G401 (cell line): ENCODE measurements at regions not wholly inside any gene's neighbourhood (a gene's known extent, or its start where the extent isn't known, plus 50 kb on each side); places are given as distances from the start of the nearest gene placed in this dataset.
"Not testable (repeated sequence)": the region's sequence is repeated elsewhere in the genome, so short reads cannot be mapped to it uniquely, and the experiment has no call there.

Source experiments
- DNase-seq: peaks from one replicate; pipeline ENCODE4 v3.0.0-alpha.2; 2015; ENCODE audit warnings: low spot score
- in situ Hi-C: cut with HindIII; loops from 2 replicates; pipeline ENCODE4 v1.10.0; 2016; ENCODE audit warnings: low sequenced_read_pairs, mixed read lengths

GRCh38 chr17:54559883-54560282 lies 340.8 kb upstream of the TOM1L1 start:
- no peak for DNase-seq
- in situ Hi-C loops = no loop called here

GRCh38 chr17:54608634-54609155 lies 292.0 kb upstream of the TOM1L1 start:
- DNase-seq = no peak
- in situ Hi-C loops = no loop called here

GRCh38 chr17:54620399-54620978 lies 280.2 kb upstream of the TOM1L1 start:
- in situ Hi-C loops = no loop called here
- no peak for DNase-seq

- in situ Hi-C loops = no loop called here
- no peak for DNase-seq
These were observed 276.9 kb upstream of the TOM1L1 start for GRCh38 chr17:54623746-54624145.

GRCh38 chr17:54626146-54626703 lies 274.4 kb upstream of the TOM1L1 start:
- DNase-seq = no peak
- in situ Hi-C loops = no loop called here

GRCh38 chr17:54639426-54639825 lies 261.2 kb upstream of the TOM1L1 start:
- DNase-seq, in situ Hi-C loops: not testable (repeated sequence)

- DNase-seq = no peak
- in situ Hi-C loops = no loop called here
These were observed 237.4 kb upstream of the TOM1L1 start for GRCh38 chr17:54662978-54663876.

GRCh38 chr17:54666559-54666958 lies 234.1 kb upstream of the TOM1L1 start:
- DNase-seq = no peak
- in situ Hi-C loops = no loop called here

GRCh38 chr17:54678158-54678557 lies 222.5 kb upstream of the TOM1L1 start:
- in situ Hi-C loops = no loop called here
- no peak for DNase-seq

- in situ Hi-C loops = no loop called here
- no peak for DNase-seq
These were observed 220.2 kb upstream of the TOM1L1 start for GRCh38 chr17:54680410-54680809.

- in situ Hi-C loops = no loop called here
- no peak for DNase-seq
These were observed 206.3 kb upstream of the TOM1L1 start for GRCh38 chr17:54694287-54694887.

GRCh38 chr17:54712798-54713197 lies 187.9 kb upstream of the TOM1L1 start:
- in situ Hi-C loops, DNase-seq: not testable (repeated sequence)

- in situ Hi-C loops = no loop called here
- no peak for DNase-seq
These were observed 182.4 kb upstream of the TOM1L1 start for GRCh38 chr17:54718286-54718685.

GRCh38 chr17:54727624-54728023 lies 173.0 kb upstream of the TOM1L1 start:
- in situ Hi-C loops = no loop called here
- DNase-seq = no peak

GRCh38 chr17:54736573-54736972 lies 164.1 kb upstream of the TOM1L1 start:
- no peak for DNase-seq
- in situ Hi-C loops = no loop called here

GRCh38 chr17:54738496-54738895 lies 162.2 kb upstream of the TOM1L1 start:
- in situ Hi-C loops = no loop called here
- DNase-seq = no peak

GRCh38 chr17:54744750-54745149 lies 155.9 kb upstream of the TOM1L1 start:
- in situ Hi-C loops = no loop called here
- no peak for DNase-seq

- DNase-seq = no peak
- in situ Hi-C loops = no loop called here
These were observed 155.4 kb upstream of the TOM1L1 start for GRCh38 chr17:54745239-54745638.

GRCh38 chr17:54745862-54746261 lies 154.8 kb upstream of the TOM1L1 start:
- in situ Hi-C loops = no loop called here
- no peak for DNase-seq

GRCh38 chr17:54749157-54749556 lies 151.5 kb upstream of the TOM1L1 start:
- in situ Hi-C loops = no loop called here

More at GRCh38 chr17:54749157-54749556, 151.5 kb upstream of the TOM1L1 start:
- no peak for DNase-seq
